ENCODE measurements at regions not wholly inside any gene's neighbourhood (a gene's known extent, or its start where the extent isn't known, plus 50 kb on each side); places are given as distances from the start of the nearest gene placed in this dataset.

- TF ChIP-seq CTCF (IDR thresholded peaks at IDR 0.05) (no peak), POLR2A (IDR thresholded peaks at IDR 0.05) (no peak), POLR2AphosphoS5 (IDR thresholded peaks at IDR 0.05) (no peak), EP300 (IDR thresholded peaks at IDR 0.05; ENCODE audit: low read depth) (no peak)
Observed at GRCh38 chr4:165628572-165628971, 244.5 kb upstream of the TLL1 start.

All from transverse colon (tissue), 4 donors.